Calu3 (cell line): ENCODE measurements at regions not wholly inside any gene's neighbourhood (a gene's known extent, or its start where the extent isn't known, plus 50 kb on each side); places are given as distances from the start of the nearest gene placed in this dataset.

Experiments
- BruUV-seq: library from RNA; stranded (reverse); fragments of 400-500 nt; replicated peaks from 2 replicates; lab custom pipeline; 2021; lab: Mats Ljungman, UMichigan
- CTCF ChIA-PET: fragments of 300-600 bp; sonication (Branson Sonifier 250); formaldehyde crosslinking; loops from one replicate; lab custom pipeline; 2022; ENCODE audit warnings: antibody characterized with exemption; lab: Charles Lee
- DNase-seq: peaks from one replicate; pipeline ENCODE4 v3.0.0; 2022
- H3K27ac Mint-ChIP-seq: one replicate; pipeline ENCODE4 v1.8.0; 2022; ENCODE audit warnings: mixed read lengths; ENCODE audit not compliant: unreplicated experiment
- H3K27me3 Mint-ChIP-seq: one replicate; pipeline ENCODE4 v1.8.0; 2022; ENCODE audit warnings: mixed read lengths; ENCODE audit not compliant: unreplicated experiment
- H3K36me3 Mint-ChIP-seq: one replicate; pipeline ENCODE4 v1.8.0; 2022; ENCODE audit warnings: mild to moderate bottlenecking, moderate library complexity, mixed read lengths; ENCODE audit not compliant: insufficient read depth, unreplicated experiment
- H3K4me1 Mint-ChIP-seq: one replicate; pipeline ENCODE4 v1.8.0; 2022; ENCODE audit warnings: mild to moderate bottlenecking, low read depth, mixed read lengths; ENCODE audit not compliant: unreplicated experiment
- H3K4me3 Mint-ChIP-seq: one replicate; pipeline ENCODE4 v1.8.0; 2022; ENCODE audit warnings: mild to moderate bottlenecking, low read depth, moderate library complexity, mixed read lengths; ENCODE audit not compliant: unreplicated experiment
- H3K9me3 Mint-ChIP-seq: one replicate; pipeline ENCODE4 v1.8.0; 2022; ENCODE audit warnings: low read depth, mixed read lengths; ENCODE audit not compliant: unreplicated experiment
- CTCF ChIP-seq: fragments of 200-600 bp; IDR thresholded peaks from one replicate; pipeline ENCODE4 v1.8.0; 2022; ENCODE audit warnings: antibody characterized with exemption; ENCODE audit not compliant: unreplicated experiment
- intact Hi-C: fragments of 100-400 bp; cut with micrococcal nuclease; formaldehyde crosslinking; loops from one replicate; pipeline ENCODE4 v1.10.0; 2022; ENCODE audit not compliant: unreplicated experiment

- intact Hi-C loops, result no loop called here
- TF ChIP-seq CTCF, result no peak
- Mint-ChIP-seq H3K36me3 (no peaks in the 10 kb centered on the region), H3K9me3 (peaks cover 9% of the 10 kb centered on the region), H3K4me1 (no peaks in the 10 kb centered on the region), H3K27ac (no peak overlapping the region), H3K27me3 (peaks cover 15% of the 10 kb centered on the region), H3K4me3 (no peak overlapping the region)
- CTCF ChIA-PET, result no interaction called here
- DNase-seq, result no peak
- BruUV-seq, result no TSS peak
These were observed 243.2 kb upstream of the IRX4 start for GRCh38 chr5:2125901-2126265.

GRCh38 chr5:2125171-2125900 is 242.6 kb upstream of the IRX4 start:
- CTCF ChIA-PET, result no interaction called here
- H3K27ac Mint-ChIP-seq, result no peak overlapping the region
- H3K36me3 Mint-ChIP-seq, result no peaks in the 10 kb centered on the region
- H3K4me1 Mint-ChIP-seq, result no peaks in the 10 kb centered on the region
- peaks cover 15% of the 10 kb centered on the region for H3K27me3 Mint-ChIP-seq
- H3K9me3 Mint-ChIP-seq, result peaks cover 9% of the 10 kb centered on the region
- TF ChIP-seq CTCF, result no peak
- no peak overlapping the region for H3K4me3 Mint-ChIP-seq
- intact Hi-C loops, result no loop called here
- no TSS peak for BruUV-seq
- DNase-seq, result no peak

GRCh38 chr5:2124434-2125170 is 241.9 kb upstream of the IRX4 start:
- Mint-ChIP-seq H3K9me3 (peaks cover 9% of the 10 kb centered on the region), H3K4me3 (no peak overlapping the region), H3K4me1 (no peaks in the 10 kb centered on the region), H3K27me3 (peaks cover 15% of the 10 kb centered on the region), H3K27ac (no peak overlapping the region), H3K36me3 (no peaks in the 10 kb centered on the region)
- TF ChIP-seq CTCF, result no peak
- intact Hi-C loops, result no loop called here
- no TSS peak for BruUV-seq
- DNase-seq, result no peak
- CTCF ChIA-PET, result no interaction called here

- peaks cover 9% of the 10 kb centered on the region for H3K9me3 Mint-ChIP-seq
- no peaks in the 10 kb centered on the region for H3K36me3 Mint-ChIP-seq
- H3K4me1 Mint-ChIP-seq, result no peaks in the 10 kb centered on the region
- no peak overlapping the region for H3K4me3 Mint-ChIP-seq
- intact Hi-C loops, result no loop called here
- TF ChIP-seq CTCF, result no peak
- H3K27me3 Mint-ChIP-seq, result peaks cover 18% of the 10 kb centered on the region
- BruUV-seq, result no TSS peak
- DNase-seq, result no peak
- CTCF ChIA-PET, result no interaction called here
- no peak overlapping the region for H3K27ac Mint-ChIP-seq
These were observed 241.1 kb upstream of the IRX4 start for GRCh38 chr5:2123874-2124273.
